AG08395 (cell line): ENCODE measurements at regions not wholly inside any gene's neighbourhood (a gene's known extent, or its start where the extent isn't known, plus 50 kb on each side); places are given as distances from the start of the nearest gene placed in this dataset.

Experiments
- DNase-seq: peaks from one replicate; pipeline ENCODE4 v3.0.0; 2012; ENCODE audit warnings: mixed read lengths, low spot score

DNA sequence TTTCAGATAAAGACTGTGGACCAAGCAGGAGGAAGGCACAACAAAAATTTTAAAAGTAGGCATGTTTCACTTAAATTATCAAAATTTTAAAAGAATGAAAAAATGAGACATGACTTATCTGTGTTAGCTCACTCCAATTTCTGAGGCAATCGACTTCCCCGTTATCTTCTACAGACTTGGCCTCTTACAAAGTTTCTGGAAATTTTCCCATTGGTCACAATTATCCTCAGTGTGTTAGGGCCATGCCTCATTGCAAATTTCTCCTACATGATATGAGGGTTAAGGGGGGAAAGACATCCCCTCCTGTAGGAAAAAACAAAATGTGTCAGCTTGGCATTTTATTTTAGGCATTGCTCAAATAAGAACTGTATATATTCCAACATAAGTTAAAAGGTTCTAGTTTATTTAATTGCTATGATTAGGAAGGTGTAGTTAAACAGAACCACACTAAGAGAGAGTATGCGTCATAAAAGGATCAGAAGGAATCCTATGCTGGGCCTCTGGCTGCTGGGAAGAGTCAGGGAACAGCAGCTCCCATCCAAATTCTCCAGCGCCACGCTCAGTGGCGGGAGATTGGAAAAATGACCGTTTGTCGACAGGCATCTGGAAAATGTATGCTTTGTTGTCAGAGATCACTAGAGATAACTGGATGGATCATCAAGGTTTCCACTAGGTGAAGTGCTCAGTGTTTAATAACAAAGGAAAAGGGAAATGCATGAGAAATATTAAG lies 463.6 kb upstream of the NR2F2 start:
- DNase-seq = no peak

DNA sequence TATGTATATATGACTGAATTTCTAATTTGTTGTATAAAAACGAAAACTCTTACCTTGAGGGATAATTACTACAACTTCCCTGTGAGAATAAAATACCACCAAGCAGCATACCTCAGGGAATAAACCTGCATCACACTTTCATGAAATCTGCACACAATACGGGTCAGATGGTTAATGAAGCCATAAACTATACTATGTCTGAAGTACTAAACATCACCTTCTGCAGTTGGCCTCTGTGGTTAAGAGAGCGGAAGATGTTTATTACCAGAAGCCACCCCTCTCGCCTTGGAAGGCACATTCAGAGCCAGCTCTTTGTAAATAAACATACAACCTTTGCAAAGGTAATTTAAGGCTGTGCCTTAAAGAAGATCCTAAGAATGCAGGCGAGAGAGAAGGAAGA lies 462.1 kb upstream of the NR2F2 start:
- no peak for DNase-seq

DNA sequence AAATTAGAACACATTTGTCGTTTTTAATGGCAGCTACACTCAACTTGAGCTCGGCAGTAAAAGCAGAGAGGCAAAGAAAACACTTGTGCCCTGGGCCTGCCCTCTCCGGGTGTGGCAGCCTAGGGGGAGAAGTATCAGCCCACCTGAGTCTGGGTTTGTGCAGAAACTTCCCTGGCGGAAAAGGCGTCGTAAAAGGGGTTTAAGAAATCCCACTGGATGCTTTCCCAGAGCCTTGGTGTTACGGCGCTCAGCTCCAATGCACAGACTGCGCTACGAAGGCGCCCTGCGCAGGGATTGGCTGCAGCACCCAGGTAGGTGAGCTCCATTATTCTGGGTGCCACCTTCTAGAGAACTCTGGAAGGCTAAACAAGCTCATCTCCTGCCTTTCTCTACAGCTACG lies 461.5 kb upstream of the NR2F2 start:
- DNase-seq = no peak

DNA sequence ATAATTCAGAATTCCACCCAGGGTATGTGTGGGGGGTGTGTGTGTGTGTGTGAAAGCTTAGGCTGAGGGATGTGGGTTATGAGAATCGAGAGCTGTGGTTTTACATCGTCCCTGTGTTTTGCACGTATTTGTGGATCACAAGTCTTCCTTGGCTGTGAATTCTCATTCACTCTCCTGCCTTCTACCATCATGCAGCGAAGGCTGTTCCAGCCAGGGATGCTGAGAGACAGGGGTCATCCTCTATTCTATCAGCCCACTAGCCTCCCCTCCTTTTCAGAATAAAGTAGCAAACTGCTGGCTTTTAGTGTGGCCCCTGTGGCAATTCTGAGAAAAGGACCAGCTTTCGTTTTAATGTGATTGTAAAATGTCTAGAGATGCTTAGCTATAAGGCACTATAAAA lies 460.6 kb upstream of the NR2F2 start:
- no peak for DNase-seq

DNA sequence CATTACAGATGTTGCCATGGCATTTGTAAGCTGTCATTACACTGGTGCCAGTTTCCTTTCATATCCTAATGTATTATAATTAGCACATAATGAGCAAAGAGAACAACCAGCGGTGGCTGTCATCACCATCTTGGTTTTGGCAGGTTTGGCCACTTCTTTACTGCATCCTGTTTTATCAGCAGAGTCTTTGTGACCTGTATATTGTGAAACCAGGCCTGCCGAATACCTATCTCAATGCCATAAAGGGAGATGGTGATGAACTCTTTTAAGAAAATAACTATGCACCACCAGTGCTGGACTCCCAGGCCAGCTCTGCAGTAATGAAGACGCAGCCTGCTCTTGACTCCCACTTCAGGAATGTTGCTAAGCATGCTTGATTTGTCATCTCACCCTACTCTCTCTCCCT lies 458.1 kb upstream of the NR2F2 start:
- peak; percentile 30 for DNase-seq

DNA sequence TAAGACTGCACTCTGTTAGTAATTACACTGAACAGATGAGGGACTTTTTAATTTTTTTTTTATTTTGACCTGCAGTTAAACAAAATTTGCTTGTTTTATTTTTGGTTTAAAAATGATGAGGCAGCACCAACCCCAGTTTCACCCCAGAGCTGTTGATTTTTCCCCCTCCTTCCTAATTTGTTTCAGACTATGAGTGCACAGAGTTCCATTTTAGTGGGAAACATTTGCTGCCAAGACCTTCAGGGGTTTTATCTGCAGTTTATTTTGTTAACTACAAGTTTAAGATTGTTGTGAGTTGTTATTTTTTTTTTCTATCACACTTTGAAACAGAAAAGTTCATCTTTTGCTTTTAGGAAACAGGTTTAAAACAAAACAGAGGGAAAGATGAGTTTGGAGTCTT lies 455.9 kb upstream of the NR2F2 start:
- DNase-seq = no peak

DNA sequence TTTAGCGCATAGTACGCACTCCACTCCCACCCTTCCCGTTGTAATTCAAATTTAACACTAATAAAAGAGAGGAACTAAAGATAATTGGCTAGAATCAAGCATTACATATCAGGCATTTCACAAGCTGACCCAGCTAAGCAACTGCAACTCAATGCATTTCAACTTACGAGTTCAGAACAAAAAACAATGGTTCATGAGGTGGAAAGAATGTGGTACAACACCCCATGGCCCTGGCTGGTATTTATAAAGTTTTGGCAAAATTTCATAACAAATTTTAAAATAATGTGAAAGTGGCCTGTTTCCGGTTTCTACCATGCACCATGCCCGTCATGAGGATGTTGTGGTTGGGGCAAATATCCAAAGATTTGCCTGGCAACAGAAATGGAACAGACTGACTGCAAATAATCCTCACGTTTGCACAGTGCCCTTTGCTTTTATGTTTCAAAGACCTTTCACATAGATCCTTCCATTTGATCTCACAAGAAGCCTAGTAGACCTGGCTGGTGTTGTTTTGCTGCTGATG lies 455.3 kb upstream of the NR2F2 start:
- DNase-seq = peak; percentile 32

DNA sequence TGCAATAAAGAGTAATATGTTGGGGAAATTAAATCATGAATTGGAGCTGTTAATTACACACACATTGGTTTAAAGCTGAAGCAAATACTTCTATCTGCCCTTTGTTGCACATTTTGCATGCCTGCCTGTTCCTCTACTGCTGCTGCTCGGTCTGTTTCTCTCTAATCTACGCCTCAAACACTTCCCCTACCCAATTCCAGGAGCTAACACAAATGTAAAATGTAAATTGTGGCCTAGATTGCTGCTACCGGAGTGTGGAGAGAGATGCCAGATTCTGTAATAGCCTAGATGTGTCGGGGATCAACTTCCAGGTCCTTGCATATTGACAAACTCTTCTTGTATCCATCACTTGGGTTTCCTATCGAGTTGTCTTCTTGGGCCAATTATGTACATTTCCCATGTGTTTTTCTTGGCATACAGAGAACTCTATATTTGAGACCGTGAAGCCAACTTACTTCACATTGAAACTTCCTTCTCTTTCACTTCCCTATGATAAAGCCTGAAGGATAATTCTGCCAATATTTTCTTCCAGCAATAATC lies 450.4 kb upstream of the NR2F2 start:
- no peak for DNase-seq

DNA sequence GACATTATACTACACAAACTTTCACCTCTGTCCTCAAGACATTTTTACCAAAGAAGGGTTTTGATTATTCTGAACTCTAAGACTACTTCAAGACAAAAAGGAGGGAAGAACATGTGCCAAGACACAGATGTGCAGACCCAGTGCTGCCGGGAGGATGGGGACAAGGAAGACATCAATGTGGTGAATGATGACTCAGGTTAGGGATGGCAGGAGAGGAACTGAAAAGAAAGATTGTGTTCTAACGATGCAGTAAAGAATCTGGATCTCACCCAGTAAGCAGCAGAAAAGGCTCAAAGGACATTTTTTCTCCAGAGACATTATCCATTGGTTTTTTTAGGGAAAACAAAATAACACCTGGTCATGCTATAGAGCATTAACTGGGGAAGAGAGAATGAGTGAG lies 449.9 kb upstream of the NR2F2 start:
- DNase-seq = no peak

DNA sequence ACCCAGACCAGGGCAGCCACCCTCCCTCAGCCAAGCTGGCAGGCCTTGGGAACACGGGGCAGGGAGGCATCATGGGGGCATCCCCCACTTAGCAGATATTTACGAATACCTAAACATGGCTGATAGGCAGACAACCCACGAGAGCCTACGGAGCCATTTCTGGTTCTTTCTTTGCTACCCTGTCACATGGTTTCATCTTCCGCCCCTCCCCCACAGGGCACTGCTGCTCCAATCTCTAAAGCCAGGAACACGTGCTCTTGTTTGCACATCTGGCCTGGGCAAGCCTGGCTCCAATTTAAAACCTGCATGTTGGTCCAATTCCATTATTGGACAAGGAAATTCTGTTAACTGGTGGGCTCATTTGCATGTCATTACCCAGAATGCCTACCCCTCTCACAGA lies 447.4 kb upstream of the NR2F2 start:
- no peak for DNase-seq

DNA sequence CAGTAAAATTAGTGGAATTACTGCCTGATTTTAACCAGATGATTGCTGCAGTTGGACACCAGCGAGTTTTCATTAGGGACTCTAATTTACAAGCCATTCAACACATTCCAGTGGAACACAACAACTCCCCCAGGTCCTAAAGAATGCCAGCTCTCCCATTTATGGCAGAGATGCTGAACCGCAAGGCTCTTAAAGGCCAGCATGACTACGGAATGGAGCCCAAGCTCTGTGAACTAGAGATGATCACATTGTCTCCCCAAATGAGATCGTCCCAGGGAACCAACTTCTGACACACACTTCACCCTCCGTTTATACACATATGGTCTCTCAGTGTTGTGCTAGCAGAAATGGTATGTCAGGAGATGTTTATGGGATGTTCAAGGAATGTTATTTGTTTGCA lies 446.2 kb upstream of the NR2F2 start:
- peak; percentile 58 for DNase-seq

DNA sequence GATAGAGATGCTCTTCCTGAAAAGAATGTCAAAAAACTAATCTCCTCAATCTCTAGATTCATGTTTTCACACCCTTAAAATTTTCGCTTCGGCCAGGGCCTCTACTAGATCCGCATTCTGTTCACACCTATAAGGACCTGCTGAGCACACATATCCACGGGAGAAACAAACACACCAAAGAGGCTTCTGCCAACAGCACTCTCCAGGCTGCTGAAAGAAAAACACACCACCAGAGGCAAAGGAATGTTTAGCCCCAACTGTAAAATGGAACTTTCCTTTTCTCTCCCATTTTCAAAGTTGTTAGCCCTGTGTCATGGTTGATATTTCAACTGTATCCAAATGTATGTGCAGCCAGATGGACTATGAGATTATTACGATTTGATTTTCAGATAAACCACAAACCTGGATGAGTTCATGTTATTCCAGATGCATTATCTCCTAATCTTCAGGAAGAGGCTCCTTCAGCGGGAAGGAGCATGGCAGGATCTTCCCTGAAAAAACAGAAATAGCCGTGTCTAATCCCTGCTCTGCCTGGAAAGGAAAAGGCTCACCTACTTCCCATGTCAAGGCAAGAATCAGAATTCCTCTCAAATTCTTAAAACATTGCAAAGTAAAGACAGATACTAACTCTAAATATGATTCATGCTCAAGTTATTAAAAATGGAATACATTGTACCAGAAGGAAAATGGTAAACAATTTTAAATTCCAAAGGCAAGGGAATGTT lies 442.7 kb upstream of the NR2F2 start:
- DNase-seq = no peak

DNA sequence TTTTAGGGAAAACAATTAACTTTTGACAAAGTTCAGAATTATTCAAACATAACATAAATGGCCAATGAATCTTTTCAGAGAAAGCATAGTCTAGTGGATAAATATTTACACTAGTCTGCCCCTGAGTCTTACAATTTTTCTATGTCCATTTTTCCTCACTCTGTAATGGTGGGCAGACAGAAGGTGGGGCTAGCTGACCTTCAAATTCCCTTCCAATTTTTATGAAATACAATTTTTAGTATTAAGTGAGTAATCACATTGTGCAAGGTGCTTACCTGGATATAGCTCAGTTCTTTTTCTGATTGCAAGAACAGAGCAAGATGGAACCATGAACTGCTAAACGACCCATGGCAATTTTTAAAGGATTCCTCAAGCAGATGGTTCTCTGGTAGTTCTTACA lies 441.7 kb upstream of the NR2F2 start:
- DNase-seq = no peak

DNA sequence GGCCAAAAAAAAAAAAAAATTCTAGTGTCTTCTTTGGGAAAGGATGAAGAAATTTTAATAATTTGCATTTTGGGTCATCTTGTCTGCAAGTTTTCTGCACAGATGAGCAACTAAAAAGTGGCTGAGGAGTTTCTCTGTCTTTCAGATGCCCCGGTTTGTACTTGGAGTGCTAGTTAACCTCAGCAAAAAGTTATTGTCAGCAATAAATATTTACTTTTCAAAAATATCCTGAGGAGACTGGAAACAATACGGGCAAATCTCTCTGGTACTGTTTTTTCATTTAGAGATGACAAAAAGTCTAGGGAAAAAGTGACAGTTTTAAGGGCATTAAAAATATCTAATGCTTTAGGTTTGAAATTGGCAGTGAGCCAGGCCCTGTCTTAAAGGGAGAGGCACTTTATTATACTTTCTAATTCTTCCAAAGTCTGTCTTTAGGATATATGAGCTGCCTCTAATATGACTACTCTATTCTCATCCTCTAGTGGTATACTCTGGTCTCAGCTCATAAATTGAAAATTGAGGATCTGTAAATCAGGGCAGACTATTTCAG lies 436.0 kb upstream of the NR2F2 start:
- DNase-seq = no peak

DNA sequence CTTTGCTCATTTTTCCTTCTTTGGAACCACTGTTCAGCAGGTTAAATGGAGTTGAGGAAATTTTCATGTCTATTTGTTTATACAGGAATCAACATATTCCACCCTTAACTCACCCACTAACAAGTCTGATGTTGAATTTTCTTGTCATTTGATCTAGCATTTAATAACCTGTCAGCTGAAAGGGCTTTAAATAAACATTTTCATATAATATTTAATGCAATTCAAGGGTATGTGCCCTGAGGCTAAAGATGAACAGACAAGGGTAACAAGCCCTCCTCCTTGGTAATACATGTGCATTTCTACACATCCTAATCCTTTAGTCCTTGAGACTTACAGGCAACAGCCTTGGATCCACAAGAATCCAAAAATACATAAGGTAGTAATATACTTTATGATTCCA lies 435.0 kb upstream of the NR2F2 start:
- DNase-seq = no peak

DNA sequence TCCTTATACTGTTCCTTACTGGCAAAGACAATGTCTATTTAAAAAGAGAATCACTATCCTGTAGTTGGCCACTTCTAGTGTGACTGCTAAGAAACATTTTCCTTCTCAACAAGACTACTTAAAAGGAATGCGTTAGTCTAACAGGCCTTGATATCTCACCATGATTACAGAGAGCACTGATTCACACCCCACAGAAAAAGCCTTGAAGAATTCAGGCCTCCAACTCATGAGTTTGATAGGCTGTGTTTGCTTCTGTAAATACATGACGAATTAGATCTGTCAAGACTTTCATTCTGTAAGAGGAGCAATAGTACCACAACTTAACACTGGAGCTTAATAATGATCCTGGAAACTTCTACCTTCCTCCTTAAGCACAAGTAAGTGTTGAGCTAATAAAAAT lies 432.8 kb upstream of the NR2F2 start:
- DNase-seq = no peak

DNA sequence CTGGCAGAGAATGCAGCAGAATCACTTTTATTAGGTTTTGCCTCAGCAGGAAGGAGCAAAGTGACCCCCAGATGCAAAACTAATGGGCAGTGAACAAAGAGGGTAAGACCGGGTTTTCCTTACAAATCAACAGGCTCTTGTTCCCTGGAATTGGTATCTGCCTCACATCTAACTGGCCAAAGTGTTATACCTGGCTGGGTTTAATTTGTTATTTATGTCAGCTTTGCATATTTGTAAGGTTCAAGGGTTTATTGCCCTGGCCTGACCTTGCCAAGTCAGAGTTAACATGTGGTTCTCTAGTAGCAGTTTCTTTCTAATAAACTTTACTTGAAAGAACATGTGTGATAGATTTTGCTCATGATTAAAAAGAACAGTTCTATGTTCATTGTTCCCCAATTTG lies 431.7 kb upstream of the NR2F2 start:
- no peak for DNase-seq

DNA sequence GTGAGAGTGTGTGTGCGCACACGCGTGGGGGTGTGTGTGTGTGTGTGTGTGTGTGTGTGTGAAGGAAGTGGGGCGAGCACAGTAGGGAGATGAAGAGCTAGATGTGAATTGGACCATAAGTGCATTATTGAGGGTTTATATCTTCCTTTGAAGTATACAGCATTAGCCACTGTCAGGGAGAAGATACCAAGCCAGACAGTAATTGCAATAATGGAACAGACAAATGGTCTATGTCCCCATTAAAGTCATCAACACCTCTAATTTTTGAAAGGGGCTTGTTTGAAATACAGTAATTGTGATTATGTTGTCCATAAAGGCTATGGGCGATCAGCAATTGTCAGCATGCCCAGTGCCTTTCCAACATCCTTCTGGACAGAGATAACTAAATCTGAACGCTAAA lies 429.2 kb upstream of the NR2F2 start:
- no peak for DNase-seq

DNA sequence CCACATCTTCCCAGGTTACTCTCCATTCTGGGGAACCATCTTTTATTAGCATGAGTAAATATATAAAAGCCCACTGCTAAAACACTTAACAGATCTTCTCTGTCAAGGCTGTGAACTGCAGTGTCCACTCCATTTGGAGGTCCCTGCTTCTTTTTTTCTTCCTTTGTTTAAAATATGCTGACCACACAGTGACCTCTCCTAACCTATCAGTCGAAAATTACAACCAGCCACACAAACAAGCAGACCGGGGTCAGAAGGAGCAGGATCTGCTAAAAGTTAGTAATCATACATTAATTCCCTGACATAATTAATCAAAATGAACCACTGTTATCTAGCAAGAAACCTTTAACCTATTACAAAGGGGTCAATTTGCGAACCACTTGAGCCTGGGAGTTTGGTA lies 427.9 kb upstream of the NR2F2 start:
- DNase-seq = no peak

DNA sequence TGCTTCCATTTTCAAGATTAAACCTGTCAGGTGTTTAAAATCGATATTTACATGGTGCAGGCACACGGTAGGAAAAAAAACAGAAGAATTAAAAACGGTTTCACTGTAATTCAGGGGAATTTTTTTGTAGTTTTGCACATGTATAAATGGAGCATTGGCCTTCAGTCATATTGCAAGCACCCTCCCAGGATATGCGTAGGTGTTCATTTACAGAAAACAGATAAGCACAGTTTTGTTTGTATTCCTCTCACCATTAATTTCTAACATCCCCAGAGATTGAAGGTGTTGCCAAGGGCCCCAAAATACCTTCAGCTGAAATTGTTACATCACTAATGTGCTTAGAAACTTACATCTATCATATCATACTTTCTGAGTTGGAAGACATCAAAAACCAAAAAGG lies 427.1 kb upstream of the NR2F2 start:
- no peak for DNase-seq

DNA sequence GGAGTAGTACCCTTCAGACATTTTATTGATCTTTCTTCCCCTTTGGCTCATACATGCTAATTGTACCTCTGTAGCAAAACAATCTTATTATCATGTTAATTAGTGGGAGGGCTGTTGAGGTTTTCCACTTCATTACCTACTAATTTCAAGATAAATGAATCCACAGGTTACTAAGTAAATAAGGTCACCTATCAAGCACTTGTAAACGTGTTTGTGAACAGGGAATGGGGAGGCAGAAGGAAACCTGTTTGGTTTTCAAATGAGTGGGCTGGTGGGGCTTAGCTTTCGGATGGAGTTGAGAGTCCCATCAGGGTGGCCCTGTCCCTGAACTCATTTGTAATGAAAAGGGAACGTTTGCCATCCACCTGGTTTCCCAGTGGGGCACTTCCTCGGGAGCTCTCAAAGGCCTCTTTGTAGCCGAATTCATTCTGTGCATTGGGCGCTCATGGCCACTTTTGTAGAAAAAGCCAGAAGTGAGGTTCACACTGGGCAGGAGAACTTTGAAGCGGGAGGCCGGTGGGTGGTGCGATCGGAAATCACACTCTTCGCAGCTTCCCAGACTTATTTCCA lies 419.8 kb upstream of the NR2F2 start:
- DNase-seq = no peak

DNA sequence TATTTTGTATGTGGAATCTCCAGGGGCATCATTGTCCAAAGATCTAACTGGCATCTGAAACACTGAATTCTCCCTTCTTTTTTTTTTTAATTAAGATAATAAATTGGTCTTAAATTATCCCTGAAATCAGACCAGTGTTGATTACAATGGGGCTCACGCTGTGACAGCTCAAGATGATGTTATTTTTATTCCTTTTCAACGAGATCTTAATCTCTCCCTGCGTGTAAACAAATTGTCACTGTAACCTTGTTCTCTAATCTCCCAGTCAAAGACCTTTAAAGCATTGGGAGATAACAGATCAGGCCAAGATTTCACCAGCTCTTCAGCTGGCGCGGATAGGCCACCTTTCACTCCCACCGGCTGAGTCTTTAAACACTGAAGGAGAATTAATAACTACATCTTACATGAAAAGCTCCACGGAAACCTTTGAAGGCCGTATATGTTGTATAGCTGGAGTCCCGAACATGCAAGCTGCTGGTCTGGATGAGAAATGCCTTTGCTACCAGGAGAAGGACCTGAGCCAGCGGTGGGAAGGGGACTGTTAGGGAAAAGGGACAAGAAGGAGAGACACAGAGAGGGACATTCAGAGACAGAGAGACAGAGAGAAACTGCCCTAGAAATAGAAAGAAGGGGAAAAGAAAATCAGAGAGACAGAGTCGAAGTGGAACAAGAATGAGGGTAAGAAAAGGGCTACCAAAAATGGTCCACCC lies 418.8 kb upstream of the NR2F2 start:
- DNase-seq = no peak
